ENCODE measurements at regions not wholly inside any gene's neighbourhood (a gene's known extent, or its start where the extent isn't known, plus 50 kb on each side); places are given as distances from the start of the nearest gene placed in this dataset.

DNA sequence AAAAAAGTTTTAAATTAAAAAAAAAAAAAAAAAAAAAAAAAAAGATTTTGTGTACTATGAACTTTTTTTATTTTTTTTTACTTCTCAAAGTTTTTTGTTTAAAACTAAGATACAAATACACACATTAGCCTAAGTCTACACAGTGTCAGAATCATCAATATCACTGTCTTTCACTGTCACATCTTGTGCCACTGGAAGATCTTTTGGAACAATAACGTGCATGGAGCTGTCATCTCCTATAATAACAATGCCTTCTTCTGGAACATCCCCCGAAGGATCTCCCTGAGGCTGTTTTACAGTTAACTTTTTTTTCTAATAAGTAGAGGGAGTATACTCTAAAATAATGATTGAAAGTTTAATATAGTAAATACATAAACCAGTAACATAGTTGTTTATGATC, 295.7 kb downstream of the KCNJ2 start:
- Mint-ChIP-seq H3K36me3 (ENCODE audit: unreplicated experiment) (no peaks in the 10 kb centered on the region), H3K4me1 (ENCODE audit: low read depth, unreplicated experiment) (no peaks in the 10 kb centered on the region), H3K27ac (ENCODE audit: unreplicated experiment) (no peak overlapping the region), H3K4me3 (ENCODE audit: unreplicated experiment) (no peak overlapping the region), H3K9me3 (ENCODE audit: unreplicated experiment) (no peaks in the 10 kb centered on the region), H3K27me3 (ENCODE audit: unreplicated experiment) (no peaks in the 10 kb centered on the region)
- TF ChIP-seq, protein P1, sequence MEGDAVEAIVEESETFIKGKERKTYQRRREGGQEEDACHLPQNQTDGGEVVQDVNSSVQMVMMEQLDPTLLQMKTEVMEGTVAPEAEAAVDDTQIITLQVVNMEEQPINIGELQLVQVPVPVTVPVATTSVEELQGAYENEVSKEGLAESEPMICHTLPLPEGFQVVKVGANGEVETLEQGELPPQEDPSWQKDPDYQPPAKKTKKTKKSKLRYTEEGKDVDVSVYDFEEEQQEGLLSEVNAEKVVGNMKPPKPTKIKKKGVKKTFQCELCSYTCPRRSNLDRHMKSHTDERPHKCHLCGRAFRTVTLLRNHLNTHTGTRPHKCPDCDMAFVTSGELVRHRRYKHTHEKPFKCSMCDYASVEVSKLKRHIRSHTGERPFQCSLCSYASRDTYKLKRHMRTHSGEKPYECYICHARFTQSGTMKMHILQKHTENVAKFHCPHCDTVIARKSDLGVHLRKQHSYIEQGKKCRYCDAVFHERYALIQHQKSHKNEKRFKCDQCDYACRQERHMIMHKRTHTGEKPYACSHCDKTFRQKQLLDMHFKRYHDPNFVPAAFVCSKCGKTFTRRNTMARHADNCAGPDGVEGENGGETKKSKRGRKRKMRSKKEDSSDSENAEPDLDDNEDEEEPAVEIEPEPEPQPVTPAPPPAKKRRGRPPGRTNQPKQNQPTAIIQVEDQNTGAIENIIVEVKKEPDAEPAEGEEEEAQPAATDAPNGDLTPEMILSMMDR (IDR thresholded peaks at IDR 0.05; ENCODE audit: partially characterized antibody, unreplicated experiment): no peak
- DNase-seq: no peak

DNA sequence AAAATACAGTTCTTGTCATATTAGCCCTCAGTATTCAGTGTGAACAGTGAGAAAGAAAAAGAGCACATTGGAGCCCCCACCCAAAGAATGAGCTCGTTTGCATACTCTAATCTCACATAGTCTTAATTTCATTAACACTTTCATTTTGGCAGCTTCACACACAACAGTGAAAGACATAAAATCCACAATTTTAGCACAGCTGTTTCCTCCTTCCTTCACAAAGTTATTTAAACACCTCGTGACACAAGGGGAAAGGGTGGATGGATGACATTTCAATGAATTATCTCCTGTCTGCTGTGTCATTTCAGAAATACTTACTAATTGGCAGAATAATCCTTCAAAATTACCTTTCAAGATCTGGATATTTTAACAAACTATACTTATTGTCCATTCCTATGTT, 299.3 kb downstream of the KCNJ2 start:
- TF ChIP-seq, protein P1 (IDR thresholded peaks at IDR 0.05; ENCODE audit: partially characterized antibody, unreplicated experiment): no peak
- no peak for DNase-seq
- no peaks in the 10 kb centered on the region for H3K27me3 Mint-ChIP-seq (ENCODE audit: unreplicated experiment)
- no peak overlapping the region for H3K27ac Mint-ChIP-seq (ENCODE audit: unreplicated experiment)
- H3K4me3 Mint-ChIP-seq (ENCODE audit: unreplicated experiment): no peak overlapping the region
- H3K4me1 Mint-ChIP-seq (ENCODE audit: low read depth, unreplicated experiment): no peaks in the 10 kb centered on the region
- H3K36me3 Mint-ChIP-seq (ENCODE audit: unreplicated experiment): no peaks in the 10 kb centered on the region
- no peaks in the 10 kb centered on the region for H3K9me3 Mint-ChIP-seq (ENCODE audit: unreplicated experiment)

DNA sequence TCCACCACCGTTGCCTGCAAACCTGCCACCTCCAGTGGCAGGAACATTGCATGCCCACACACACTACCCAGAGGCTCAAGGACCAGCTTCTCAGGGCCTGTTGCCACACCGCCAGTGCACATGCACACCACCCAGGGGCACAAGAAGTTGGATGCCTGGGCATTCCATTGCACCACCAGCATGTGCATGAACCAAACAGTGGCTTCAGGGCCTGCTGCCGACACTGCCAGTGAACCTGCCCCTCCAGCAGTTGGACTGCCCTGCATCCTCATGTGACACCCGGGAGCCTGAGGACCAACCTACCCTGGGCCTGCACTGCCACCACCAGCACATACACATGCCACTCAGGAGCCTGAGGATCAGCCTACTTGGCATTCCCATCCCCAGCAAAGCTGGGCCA, 303.7 kb downstream of the KCNJ2 start:
- TF ChIP-seq, protein P1 (IDR thresholded peaks at IDR 0.05; ENCODE audit: partially characterized antibody, unreplicated experiment): no peak
- DNase-seq: no peak
- H3K36me3 Mint-ChIP-seq (ENCODE audit: unreplicated experiment): peaks cover 5% of the 10 kb centered on the region
- H3K27ac Mint-ChIP-seq (ENCODE audit: unreplicated experiment): no peak overlapping the region
- H3K4me1 Mint-ChIP-seq (ENCODE audit: low read depth, unreplicated experiment): no peaks in the 10 kb centered on the region
- no peaks in the 10 kb centered on the region for H3K9me3 Mint-ChIP-seq (ENCODE audit: unreplicated experiment)
- no peaks in the 10 kb centered on the region for H3K27me3 Mint-ChIP-seq (ENCODE audit: unreplicated experiment)
- H3K4me3 Mint-ChIP-seq (ENCODE audit: unreplicated experiment): no peak overlapping the region

DNA sequence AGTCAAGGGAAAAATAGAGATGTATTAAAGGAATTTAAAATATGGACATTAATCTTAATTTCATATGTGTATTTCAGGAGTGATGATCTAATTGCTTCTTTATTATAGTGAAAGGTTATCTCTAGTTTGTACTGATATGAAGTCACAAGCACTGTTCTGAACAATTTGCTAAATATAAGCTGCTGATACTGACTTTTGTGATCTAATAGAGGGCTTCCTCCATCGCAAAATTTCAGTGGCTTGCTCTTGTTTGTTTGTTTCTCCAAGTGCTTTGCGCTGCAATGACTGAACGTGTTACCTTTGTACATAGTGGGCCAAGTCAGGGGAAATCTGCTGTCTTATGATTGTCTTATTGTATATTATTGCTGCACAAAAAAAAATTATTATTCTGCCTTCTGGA, 307.0 kb downstream of the KCNJ2 start:
- no peak overlapping the region for H3K27ac Mint-ChIP-seq (ENCODE audit: unreplicated experiment)
- TF ChIP-seq, protein P1 (IDR thresholded peaks at IDR 0.05; ENCODE audit: partially characterized antibody, unreplicated experiment): no peak
- no peak for DNase-seq
- no peak overlapping the region for H3K4me3 Mint-ChIP-seq (ENCODE audit: unreplicated experiment)
- H3K4me1 Mint-ChIP-seq (ENCODE audit: low read depth, unreplicated experiment): no peaks in the 10 kb centered on the region
- H3K27me3 Mint-ChIP-seq (ENCODE audit: unreplicated experiment): no peaks in the 10 kb centered on the region
- no peaks in the 10 kb centered on the region for H3K9me3 Mint-ChIP-seq (ENCODE audit: unreplicated experiment)
- H3K36me3 Mint-ChIP-seq (ENCODE audit: unreplicated experiment): peaks cover 5% of the 10 kb centered on the region

DNA sequence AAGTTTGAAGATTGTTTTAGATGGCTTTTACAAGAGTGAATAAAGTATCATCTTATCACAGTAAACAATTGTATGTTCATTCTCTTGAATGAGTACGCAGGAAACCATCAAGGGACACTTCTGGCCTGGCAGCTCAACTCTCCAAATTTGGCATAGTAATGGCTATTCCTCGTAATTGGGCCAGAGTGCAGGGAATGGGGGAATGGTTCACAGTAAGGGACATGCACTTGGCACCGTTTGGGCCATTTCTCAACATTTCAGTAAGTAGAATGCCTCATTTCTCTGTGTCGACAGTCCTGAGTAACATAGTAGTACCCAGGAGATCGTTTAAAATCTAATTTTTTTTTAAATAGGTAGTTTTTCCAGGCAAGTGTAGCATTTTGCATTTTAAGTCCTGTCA, 309.6 kb downstream of the KCNJ2 start:
- no peaks in the 10 kb centered on the region for H3K4me1 Mint-ChIP-seq (ENCODE audit: low read depth, unreplicated experiment)
- H3K27me3 Mint-ChIP-seq (ENCODE audit: unreplicated experiment): no peaks in the 10 kb centered on the region
- H3K36me3 Mint-ChIP-seq (ENCODE audit: unreplicated experiment): peaks cover 12% of the 10 kb centered on the region
- DNase-seq: no peak
- peaks cover 6% of the 10 kb centered on the region for H3K9me3 Mint-ChIP-seq (ENCODE audit: unreplicated experiment)
- H3K4me3 Mint-ChIP-seq (ENCODE audit: unreplicated experiment): no peak overlapping the region
- TF ChIP-seq, protein P1 (IDR thresholded peaks at IDR 0.05; ENCODE audit: partially characterized antibody, unreplicated experiment): no peak
- H3K27ac Mint-ChIP-seq (ENCODE audit: unreplicated experiment): no peak overlapping the region

Data from glutamatergic neuron (in vitro differentiated cells).